GM21529 (cell line): ENCODE measurements at regions not wholly inside any gene's neighbourhood (a gene's known extent, or its start where the extent isn't known, plus 50 kb on each side); places are given as distances from the start of the nearest gene placed in this dataset.

ENCODE experiments used
- ATAC-seq: cut with Tn5 transposase; IDR thresholded peaks from one replicate; pipeline ENCODE4 v1.9.1; 2021; ENCODE audit not compliant: unreplicated experiment

DNA sequence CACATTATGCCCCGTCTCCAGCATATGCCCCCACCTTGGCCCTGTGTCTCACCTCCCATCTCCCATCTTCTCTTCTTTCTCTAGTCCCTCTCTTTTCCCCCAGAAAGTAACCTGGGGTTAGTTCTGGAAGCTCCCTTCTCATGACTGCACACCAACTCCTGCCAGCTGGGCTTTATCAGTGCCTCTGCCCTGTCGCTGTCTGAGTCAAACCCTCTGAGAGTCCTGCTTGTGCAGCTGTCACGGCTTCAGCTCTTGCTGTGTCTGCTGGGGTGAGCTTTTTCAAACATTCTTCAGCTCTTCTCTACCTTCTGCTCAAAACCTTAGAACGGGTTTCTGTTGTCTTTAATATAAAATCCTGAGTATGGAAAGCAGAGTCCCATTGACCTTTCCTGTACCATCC, 304.5 kb upstream of the B3GAT1 start:
- ATAC-seq, result no peak

DNA sequence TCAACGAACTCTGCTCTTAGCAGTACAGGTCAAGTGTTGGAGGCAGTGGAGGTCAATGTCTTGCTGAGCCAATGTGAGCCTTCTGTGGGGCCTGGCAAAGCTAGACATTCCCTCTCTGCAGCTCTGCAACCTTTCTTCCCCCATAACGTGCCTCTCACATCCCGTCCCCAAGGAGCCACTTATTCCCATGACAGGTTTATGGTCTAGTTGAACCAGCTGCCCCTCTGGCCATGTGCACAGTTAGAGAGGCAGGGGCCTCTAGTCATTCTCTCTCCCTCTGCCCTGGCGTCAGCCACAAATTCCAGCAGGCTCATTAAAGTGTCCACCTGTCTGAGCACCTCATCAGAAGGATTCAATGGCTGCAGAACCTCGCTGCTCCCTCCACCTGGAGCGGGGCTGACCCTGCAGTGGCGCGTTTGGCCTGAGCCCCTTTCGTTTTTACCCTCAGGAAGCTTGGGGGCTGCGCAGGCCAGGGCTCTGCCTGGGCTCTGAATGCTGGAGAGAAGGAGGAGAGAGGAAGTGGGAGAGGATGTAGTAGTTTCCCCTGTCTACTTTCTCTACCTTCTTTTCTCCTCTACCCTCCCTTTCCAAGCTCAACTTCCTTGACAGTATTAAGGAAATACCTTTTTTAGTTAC, 302.1 kb upstream of the B3GAT1 start:
- no peak for ATAC-seq

DNA sequence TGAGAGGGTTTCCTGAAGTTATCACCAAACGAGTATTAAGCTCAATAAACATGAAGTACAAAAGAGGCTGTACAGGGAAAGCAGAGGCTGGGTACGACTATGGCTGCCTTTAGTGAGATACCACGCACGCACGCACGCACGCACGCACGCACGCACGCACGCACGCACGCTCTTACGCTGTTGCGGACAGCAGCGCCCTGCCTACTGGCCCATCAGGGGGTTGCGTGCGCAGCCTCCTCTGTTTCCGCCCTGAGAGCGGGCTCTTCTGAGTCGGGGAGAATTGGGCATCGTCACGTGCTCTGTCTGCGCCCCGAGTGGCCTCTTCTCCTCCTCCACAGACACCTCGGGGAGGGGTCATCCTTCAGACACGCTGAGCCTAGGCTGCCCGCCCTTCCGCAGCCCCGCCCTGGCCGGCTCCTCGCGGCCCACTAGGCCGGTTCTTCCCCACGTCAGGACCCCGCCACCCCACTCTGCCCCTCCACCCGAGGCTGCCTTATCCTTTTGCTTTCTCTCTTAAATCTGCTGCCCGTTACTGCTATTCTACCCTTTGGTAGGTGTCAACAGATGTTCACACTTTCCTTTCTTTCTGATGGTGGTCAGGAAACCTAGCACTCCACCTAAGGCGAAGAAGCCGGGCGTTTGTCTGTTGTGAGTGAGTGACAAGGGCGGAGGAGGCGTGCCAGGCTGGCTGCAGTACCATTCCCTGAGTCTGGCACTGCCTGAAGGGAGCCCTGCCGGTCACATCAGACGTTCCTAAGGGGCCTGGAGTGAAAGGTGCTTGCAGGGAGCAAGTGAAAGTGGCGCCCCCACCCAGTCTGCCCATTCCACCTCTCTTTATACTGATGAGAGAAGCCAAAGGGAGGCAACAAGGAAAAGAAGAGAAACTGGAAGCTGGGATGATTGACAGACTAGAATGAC, 300.4 kb upstream of the B3GAT1 start:
- ATAC-seq, result no peak

DNA sequence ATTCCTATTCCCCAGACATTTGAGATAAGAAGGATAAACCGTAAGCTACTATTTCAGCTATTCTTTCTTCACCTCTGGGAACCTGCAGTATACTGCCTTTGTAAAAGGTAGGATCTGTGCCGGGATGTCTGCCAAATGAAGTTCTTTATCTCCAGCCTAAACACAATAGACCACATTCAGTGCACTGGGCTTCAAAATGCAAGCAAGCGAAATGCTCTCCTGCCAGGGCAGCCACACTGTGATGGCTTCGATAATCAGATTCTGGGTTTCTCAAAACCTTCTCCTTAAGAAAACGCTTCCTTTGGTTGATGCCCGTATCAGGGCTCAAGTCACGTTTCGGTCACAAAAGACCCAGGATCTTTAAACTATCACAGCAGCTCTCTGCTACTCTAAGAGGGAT, 299.5 kb upstream of the B3GAT1 start:
- no peak for ATAC-seq

DNA sequence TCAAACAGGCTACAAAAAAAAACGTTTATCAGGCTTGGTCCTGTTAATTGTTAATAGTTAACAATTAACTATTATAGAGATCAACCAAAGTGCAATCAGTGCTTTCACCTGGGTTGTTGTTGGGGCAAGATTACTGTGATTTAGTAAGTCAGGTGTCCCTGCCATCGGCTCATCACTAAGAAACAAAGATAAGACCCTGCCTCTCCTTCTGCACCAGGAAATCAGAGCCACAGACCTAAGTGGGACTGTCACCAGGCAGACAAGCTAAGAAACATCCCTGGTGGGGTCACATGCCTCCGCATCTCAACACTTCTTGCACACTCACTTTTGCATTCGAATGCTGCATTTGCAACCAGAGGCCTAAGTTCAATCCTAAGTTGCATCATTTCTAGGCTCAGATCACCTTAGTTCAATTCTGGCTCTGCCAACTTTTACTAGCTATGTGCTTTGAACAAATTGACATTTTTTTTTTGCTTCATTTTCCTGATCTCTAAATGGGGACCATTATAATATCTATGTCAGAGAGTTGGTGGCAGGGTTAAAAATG, 298.9 kb upstream of the B3GAT1 start:
- ATAC-seq, result no peak

DNA sequence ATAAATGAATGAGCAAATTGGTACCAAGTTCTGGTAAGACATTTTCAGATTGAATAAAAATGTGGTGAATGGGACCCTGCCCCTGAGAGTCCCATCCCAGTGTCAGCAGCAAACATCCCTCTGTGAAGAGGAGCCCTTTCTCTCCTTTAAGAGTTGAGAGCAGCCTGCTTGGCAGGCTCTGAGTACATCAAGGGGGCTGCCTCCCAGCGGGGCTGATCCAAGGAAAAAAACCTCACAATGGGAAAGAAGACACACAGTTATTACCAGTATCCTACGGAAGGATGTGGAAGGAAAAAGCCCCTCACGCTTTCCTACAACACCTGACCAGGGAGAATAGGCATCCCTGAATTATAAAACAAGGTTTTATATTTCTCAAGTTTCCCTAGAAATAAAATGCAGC, 293.8 kb upstream of the B3GAT1 start:
- ATAC-seq, result no peak

DNA sequence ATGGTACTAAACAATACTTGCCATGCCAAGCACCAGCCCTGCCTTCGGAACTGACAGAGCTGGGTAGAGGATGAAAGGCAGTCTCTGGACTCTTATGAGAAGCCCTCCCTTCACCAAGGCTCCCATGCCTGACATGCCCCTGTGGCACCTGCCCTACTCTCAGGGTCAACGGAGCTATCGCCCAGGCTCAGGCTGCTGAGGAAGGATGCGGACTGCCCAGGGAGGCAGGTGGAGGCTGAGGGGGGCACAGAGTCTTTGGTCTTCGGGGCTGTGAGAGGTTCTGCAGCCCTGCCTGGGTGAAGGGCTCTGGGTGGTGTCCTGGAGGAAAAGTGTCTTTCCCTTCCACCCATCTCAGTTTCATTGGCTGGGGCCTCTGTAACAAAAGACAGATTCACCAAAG, 290.8 kb upstream of the B3GAT1 start:
- ATAC-seq, result no peak

DNA sequence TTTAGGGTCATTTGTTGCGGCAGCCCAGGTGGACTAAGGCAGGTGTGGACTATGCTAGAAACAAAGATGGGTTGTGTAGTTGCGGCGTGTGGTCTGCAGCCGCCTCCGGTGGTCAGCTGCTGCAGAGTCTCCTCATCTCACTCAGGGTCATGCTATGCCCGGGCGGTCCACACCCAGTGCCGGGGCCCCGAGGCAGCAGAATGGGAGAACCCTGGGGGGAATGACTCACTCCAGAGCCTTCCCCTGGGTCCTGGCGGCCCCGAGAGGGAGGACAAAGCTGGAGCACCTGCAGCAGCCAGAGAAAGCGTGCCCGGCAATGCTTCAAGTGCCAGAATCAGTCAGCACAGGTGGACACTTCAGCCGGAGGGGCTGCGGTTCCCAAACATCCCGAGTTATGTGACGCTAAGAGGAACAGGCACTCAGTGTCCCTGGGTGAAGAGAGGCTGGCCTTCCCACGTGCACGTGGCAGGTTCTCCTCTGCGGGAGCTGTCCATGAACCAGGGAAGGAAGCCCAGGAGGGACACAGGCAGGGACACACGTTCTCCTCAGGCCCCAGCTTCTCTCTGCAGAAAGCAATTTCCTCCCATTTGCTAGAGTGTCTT, 289.6 kb upstream of the B3GAT1 start:
- ATAC-seq, result no peak

DNA sequence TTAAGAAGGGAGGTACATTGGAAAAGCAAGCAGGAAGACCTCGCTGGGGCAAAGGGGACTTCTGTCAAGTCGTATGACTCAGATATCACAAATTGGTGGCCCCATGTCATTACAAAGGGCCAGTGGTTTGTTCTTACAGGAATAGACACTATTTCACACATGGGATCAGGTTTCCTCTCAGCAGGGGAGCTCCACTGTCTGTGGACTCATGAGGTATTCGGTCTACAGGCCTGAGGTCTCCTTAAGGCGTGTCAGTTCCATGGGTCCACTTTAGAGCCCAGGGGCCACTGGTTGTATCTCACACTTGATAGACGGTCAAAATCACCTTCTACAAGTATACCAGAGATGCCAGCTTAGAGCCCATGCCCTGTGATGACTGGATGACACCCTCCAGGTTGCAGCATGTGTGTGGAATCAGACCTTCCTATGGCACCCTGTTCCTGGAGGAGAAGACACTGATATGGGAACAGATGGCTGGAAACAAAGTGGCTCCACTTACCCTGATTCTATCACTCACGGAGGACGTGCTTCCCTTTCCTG, 288.1 kb upstream of the B3GAT1 start:
- no peak for ATAC-seq

DNA sequence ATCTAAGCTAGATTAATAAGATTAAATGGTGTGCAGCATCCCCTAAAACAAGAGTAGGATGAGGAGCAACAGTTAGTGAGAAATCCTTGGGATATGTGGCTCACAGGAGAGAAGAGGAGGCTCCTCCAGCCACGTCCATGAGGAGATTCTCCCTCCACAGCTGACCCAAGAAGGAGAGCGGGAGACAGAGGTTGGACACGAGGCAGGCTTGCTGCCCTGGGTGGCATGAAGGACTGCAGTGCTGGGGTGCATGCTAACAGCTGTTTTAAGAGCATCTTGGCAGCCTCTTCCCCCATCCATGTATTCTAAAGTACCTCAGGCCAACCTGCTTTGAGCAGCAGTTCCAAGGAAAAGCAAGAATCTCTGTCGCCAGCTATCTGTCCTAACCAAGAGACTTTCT, 284.4 kb upstream of the B3GAT1 start:
- ATAC-seq, result no peak

DNA sequence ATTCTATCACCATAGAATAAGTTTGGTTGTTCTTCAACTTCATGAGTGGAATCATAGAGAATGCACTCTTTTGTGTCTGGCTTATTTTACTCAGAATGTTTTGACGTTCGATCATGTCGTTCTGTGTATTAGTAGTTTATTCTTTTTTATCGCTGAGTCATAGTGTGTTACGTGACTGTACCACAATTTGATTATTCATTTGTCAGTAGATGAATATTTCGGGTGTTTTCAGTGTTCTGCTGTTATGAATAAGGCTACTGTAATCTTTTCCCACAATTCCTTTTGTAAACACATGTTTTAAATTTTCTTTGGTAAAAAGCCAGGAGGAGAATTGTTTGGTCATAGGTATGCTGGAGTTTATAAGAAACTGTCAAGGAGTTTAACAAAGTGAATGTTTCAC, 279.9 kb upstream of the B3GAT1 start:
- ATAC-seq, result no peak

DNA sequence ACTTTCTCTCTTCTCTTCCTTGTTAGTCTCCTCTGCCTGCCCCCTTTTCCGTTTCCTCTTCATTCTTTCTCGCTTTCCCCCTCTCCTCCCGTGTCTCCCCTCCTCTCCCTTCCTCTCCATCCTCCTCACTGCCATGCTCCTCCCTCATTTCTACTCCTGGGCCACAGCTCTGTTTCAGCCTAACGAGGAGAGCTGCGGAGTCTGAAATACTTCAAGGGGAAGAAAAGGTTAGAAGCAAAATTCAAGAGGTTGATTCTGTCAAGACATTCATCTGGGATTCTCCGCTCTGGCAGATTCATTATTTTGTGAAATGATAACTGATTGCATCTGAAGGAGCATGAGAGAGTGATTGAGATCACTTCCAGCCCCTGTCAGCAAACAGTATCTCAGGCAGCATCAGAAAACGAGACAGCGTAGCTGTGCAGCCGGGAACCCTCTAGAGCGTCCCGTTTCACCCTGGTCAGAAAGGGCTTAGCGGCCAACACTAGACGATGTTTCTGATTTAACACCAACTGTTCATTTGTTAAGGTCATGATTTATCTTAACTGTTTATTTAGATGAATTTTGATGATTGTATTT, 279.3 kb upstream of the B3GAT1 start:
- no peak for ATAC-seq

DNA sequence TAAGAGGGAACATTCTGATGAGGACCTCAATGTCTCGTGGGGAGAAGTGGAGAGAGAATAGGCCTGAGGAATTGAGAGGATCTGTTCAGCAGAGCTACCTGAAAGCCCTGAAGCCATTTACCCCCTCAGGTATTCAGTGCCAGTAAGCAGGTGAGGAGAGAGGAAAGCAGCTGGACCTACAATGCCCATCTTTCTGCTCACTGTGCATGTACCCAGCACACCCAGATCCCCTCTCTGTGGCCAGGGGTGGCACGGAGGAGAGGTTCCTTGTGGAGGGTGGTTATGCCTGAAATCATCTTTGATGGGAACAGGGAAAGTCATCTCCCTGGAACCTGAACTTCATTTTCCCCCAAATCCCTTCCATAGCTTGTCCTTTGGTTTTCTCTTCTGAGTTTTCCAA, 277.8 kb upstream of the B3GAT1 start:
- ATAC-seq, result no peak

DNA sequence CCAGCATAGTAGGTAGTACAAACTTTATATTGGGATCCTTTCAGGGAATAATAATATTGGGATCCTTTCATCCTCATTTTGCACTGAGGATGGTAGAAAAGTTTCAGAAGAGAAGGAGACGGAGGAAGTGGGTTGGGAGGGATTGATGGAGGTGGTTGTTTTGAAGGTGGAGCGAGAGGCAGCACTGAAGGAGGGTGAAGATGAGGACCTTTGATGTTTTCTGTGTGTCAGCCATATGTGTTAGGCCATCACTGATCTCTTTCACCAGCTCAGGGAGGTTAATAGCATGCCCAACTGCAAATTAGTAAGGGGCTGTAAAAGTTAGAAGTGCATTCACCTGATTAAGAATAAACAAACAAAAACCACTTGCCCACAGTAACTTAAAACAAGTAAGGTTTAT, 275.5 kb upstream of the B3GAT1 start:
- no peak for ATAC-seq

DNA sequence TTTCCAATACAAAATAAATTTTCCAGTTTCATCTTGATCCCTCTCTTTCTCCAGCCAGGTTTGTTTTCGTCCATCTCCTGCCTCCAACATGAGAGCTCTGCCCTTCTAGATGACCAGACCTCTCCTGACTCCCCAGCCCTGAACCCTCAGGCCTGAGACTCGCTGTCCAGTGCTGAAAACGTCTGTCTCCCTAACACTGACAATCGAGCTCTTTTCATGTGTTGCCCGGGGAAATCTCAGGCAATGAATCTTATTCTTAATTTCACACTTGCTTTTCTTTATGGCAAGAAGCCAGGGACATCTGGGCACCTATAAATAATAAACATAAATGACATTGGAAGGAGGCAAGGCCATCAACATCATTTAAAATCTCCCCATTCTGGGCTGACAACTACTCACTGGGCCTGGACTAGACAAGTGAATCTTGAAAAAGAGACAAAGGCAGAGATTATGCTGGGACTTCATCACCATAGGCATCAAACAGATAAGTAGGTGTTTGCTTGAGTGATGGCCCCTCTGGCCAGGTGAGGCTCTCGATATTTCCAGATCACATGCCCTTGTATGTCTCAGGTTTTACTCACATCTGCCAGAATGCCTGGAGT, 274.5 kb upstream of the B3GAT1 start:
- ATAC-seq, result no peak

DNA sequence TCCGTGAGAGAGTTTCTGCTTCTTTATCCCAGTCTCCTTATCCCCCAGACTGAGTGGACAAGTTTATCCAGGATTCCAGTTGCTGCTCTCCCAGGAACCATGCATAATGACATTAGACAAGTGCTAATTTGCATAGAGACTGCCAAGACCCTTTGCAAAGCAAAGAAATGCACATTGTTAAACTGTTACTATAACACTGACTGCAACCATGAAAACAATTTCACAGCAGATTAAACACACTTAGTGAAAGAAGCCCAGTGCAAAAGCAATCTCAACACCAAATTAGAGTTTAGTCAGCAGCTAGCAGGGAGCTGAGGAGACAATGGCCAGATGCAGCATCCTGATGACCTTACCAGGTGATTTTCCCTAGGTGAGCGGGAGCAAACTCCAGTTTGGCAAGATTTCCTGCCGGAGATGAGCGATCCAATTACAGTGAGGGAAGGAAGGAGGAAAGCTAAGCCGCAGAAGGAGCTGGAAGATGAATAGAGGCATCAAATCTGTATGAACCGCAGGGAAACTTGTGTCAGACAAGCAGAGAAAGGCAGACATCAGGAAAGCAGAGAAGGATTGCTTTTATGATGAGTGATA, 273.8 kb upstream of the B3GAT1 start:
- ATAC-seq, result no peak

DNA sequence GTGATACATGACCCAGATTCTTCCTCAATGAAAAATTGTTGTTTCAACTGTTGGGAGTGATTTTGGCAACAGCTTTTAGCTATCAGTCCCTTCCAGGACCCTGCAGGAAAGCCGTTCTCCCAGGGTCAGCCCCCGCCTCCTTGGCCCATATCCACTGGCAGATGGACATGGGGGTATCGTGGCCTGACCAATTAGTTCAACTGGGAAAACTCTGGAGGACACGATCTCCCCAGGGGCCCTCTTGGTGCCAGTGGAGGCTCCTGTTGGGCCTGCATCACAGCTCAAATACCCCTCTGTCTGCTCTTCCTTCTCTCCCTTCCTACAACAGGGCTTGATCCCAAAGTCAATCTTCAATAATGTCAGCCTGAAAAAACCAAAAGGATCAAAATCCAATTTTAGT, 272.5 kb upstream of the B3GAT1 start:
- no peak for ATAC-seq

DNA sequence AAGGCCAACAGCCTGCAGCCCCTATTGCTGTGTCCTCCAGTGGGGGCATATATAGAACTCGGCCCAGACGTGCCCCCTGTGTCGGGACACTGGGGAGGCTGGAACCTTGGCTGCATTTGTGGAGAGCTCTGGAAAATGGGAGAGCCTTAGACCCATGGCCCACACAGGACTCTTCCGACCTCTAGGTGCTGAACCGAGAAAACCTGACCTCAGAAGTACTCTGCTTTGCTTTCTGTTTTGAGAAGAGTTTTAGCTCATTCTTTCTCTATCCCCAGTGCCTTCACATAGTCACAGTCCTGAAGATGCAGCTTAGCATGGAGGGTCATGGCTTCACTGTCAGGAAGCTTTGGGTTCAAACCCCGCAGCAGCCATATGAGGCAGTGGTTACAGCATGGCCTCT, 271.8 kb upstream of the B3GAT1 start:
- ATAC-seq, result no peak

DNA sequence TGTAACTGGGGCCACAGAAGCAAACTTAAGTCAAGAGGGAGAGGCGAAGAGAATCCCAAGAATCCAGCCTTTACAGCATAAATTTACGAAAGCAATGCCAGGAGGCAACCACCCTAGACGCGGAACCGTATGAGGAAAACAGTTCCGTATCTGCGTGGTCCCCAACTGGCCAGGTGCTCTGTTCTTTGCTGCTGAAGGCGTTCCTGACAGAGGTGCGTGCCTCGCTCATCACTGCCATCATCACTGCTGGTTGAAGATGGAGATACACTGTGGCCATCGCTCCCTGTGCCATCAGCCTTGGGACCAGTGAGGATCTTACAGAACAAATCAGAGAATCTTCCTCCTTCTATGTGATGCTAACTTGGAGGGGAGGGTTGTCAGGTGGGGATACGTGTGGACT, 270.5 kb upstream of the B3GAT1 start:
- ATAC-seq, result no peak

DNA sequence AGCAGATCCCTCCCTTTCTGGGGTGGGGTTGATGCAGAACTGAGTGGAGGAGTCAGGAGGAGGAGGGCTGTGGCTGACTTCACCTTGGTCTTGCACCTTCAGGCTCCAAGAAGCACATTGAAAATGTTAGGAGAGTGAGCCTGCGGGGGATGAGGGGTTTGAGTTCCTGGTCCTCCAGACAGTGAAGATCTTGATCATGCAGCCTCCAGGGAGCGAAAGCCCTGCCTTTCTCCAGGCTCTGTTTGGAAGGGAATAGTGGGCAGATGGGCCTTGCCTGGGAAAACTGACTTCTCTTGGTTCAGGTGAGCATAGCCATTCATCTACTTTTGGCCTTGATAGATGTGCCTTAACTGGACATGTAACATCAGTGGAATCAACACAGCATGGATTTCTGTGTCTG, 267.6 kb upstream of the B3GAT1 start:
- ATAC-seq, result no peak

DNA sequence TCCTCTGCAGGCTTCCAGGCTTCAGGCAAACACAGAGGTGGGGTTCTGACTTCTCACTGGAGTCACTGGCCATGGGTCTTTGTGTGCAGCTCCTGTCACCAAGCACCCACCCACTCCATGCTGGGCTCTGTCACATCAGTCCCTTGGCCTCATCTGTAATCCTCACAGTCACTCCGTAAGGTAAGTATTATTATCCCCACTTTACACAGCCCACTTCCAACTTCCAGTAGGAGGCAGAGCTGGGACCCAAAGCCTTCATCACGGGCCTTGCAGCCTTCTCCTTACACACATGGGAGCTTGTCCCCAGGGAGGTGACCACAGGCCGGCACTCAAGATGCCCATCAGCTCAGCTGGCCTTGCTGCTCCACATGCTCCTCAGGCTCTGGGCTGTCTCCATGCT, 266.7 kb upstream of the B3GAT1 start:
- ATAC-seq, result no peak
